ENCODE measurements at regions not wholly inside any gene's neighbourhood (a gene's known extent, or its start where the extent isn't known, plus 50 kb on each side); places are given as distances from the start of the nearest gene placed in this dataset.

DNA sequence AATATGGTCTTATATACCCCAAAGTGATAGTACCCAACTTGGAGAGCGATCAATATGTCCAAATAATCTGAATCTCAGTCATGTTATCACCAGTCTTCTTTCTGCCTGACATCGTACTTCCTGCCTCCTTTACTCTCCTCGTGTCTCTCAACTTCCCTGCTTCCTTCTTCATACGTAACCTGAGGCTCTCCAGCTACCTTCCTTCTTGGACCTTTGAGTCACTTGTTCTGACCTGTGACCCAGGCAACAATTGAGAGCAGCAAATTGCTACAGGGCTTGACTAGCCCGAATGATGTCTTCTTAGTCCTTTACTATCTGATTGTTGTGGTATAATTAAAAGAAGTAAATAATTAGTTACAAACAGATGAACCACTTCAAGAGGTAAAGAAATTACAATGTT, 145.9 kb upstream of the MBNL1 start:
- H2BK15ac ChIP-seq (ENCODE audit: low read length): no peak overlapping the region
- no peak overlapping the region for H2BK5ac ChIP-seq (ENCODE audit: low read depth, low read length)
- DNase-seq (ENCODE audit: low read depth in 1 of 2, low spot score in 2 of 2): no peak
- H3K4ac ChIP-seq (replicated peaks; ENCODE audit: insufficient read length, low read depth, low read length): no peak overlapping the region
- H3K4me1 ChIP-seq (replicated peaks in 1 of 4; ENCODE audit: control insufficient read depth in 3 of 4, insufficient read depth in 4 of 4, low read length in 3 of 4): no peaks in the 10 kb centered on the region
- H2AK5ac ChIP-seq (ENCODE audit: low read depth, low read length): no peak overlapping the region
- no peak overlapping the region for H3K23ac ChIP-seq (ENCODE audit: insufficient read length)
- H4K5ac ChIP-seq (ENCODE audit: insufficient read length, low read depth, low read length): no peak overlapping the region
- H3K4me3 ChIP-seq (ENCODE audit: extremely low read depth in 1 of 4, insufficient read depth in 2 of 4, low read depth in 3 of 4, low read length in 4 of 4): no peak overlapping the region
- no peak overlapping the region for H2BK120ac ChIP-seq (replicated peaks; ENCODE audit: low read depth, low read length)
- no peaks in the 10 kb centered on the region for H3K27me3 ChIP-seq (replicated peaks in 1 of 4; ENCODE audit: control insufficient read depth in 3 of 4, extremely low read depth in 1 of 4, insufficient read depth in 3 of 4, low read length in 3 of 4)
- peak overlapping the region; percentile 84; the same call in 1 of the 2 replicates for H2AFZ ChIP-seq (ENCODE audit: low read length)
- H3K27ac ChIP-seq (ENCODE audit: low read depth, low read length): no peak overlapping the region
- H3K23me2 ChIP-seq (ENCODE audit: low read depth, low read length): no peaks in the 10 kb centered on the region
- H3K9ac ChIP-seq (replicated peaks in 1 of 4; ENCODE audit: extremely low read depth in 1 of 4, low read depth in 3 of 4, low read length in 3 of 4): no peak overlapping the region
- H3K79me2 ChIP-seq (ENCODE audit: control insufficient read depth in 1 of 2, insufficient read depth in 2 of 2, low read length in 2 of 2): no peaks in the 10 kb centered on the region
- 85% methylated on average over 5 of the region's 5 CpGs; no CpG with 5 or more reads in 1 of the 2 experiments for WGBS, 2 experiments (ENCODE audit: extremely low coverage in 1 of 2, insufficient coverage in 1 of 2, insufficient read length in 1 of 2, insufficient replicate concordance in 2 of 2, low coverage in 1 of 2, low lambda C conversion rate in 2 of 2, missing lambda C conversion rate in 1 of 2)
- no peak for FAIRE-seq
- H3K9me3 ChIP-seq (ENCODE audit: insufficient read depth in 2 of 2, low read depth in 1 of 2, low read length in 1 of 2): no peaks in the 10 kb centered on the region
- no peak overlapping the region for H3K4me2 ChIP-seq (ENCODE audit: insufficient read depth in 1 of 2, low read depth in 2 of 2, low read length in 2 of 2)
- ChIA-PET CTCF (ENCODE audit: partially characterized antibody) (no interaction called here), POLR2A (ENCODE audit: partially characterized antibody) (no interaction called here)
- H3K36me3 ChIP-seq (ENCODE audit: control insufficient read depth in 2 of 4, insufficient read depth in 4 of 4, low read length in 3 of 4): no peaks in the 10 kb centered on the region
- no peaks in the 10 kb centered on the region for H4K20me1 ChIP-seq (replicated peaks in 1 of 2; ENCODE audit: control insufficient read depth in 1 of 2, insufficient read depth in 2 of 2, low read length in 2 of 2)
- H2BK20ac ChIP-seq (ENCODE audit: low read length): no peak overlapping the region
- H3K79me1 ChIP-seq (ENCODE audit: low read depth, low read length): no peaks in the 10 kb centered on the region
- no peak overlapping the region for H3K18ac ChIP-seq (ENCODE audit: extremely low read depth, low read length)
- no peak overlapping the region for H4K91ac ChIP-seq (replicated peaks; ENCODE audit: insufficient read length, low read length)
- no peak overlapping the region for H2BK12ac ChIP-seq (ENCODE audit: low read depth, low read length)
- H3K56ac ChIP-seq (replicated peaks; ENCODE audit: insufficient read length, low read depth, low read length): no peak overlapping the region
- H3K14ac ChIP-seq (ENCODE audit: insufficient read length): no peak overlapping the region
- H4K8ac ChIP-seq (ENCODE audit: extremely low read depth, insufficient read depth, low read length): no peak overlapping the region
- TF ChIP-seq MAFK (IDR thresholded peaks at IDR 0.05; ENCODE audit: low read depth, low read length) (no peak), SIN3A (conservative IDR thresholded peaks at IDR 0.05 in 1 of 2, IDR thresholded peaks at IDR 0.05 in 1 of 2; ENCODE audit: low read depth in 1 of 2, low read length in 2 of 2) (no peak), CBX5 (IDR thresholded peaks at IDR 0.05; ENCODE audit: low read depth, low read length) (no peak), HDAC2 (IDR thresholded peaks at IDR 0.05; ENCODE audit: borderline replicate concordance in 1 of 2, low read depth in 2 of 2, low read length in 2 of 2) (no peak), SIX5 (IDR thresholded peaks at IDR 0.05; ENCODE audit: low read depth, low read length) (no peak), NRF1 (IDR thresholded peaks at IDR 0.05; ENCODE audit: low read depth, low read length) (no peak), CBX8 (IDR thresholded peaks at IDR 0.05; ENCODE audit: borderline replicate concordance, low read depth, low read length) (no peak), SP4 (IDR thresholded peaks at IDR 0.05; ENCODE audit: low read length) (no peak), HDAC6 (IDR thresholded peaks at IDR 0.05; ENCODE audit: low read depth, low read length) (no peak), CHD1 (IDR thresholded peaks at IDR 0.05; ENCODE audit: low read depth, low read length) (no peak), TCF12 (IDR thresholded peaks at IDR 0.05; ENCODE audit: low read depth, low read length) (no peak), CREB1 (IDR thresholded peaks at IDR 0.05) (no peak), RAD21 (IDR thresholded peaks at IDR 0.05 in 1 of 2, conservative IDR thresholded peaks at IDR 0.05 in 1 of 2; ENCODE audit: low read depth in 2 of 2, low read length in 2 of 2) (no peak)
- TF ChIP-seq, protein P1, sequence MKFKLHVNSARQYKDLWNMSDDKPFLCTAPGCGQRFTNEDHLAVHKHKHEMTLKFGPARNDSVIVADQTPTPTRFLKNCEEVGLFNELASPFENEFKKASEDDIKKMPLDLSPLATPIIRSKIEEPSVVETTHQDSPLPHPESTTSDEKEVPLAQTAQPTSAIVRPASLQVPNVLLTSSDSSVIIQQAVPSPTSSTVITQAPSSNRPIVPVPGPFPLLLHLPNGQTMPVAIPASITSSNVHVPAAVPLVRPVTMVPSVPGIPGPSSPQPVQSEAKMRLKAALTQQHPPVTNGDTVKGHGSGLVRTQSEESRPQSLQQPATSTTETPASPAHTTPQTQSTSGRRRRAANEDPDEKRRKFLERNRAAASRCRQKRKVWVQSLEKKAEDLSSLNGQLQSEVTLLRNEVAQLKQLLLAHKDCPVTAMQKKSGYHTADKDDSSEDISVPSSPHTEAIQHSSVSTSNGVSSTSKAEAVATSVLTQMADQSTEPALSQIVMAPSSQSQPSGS (IDR thresholded peaks at IDR 0.05; ENCODE audit: low read length): no peak
